ENCODE measurements at regions not wholly inside any gene's neighbourhood (a gene's known extent, or its start where the extent isn't known, plus 50 kb on each side); places are given as distances from the start of the nearest gene placed in this dataset.

DNA sequence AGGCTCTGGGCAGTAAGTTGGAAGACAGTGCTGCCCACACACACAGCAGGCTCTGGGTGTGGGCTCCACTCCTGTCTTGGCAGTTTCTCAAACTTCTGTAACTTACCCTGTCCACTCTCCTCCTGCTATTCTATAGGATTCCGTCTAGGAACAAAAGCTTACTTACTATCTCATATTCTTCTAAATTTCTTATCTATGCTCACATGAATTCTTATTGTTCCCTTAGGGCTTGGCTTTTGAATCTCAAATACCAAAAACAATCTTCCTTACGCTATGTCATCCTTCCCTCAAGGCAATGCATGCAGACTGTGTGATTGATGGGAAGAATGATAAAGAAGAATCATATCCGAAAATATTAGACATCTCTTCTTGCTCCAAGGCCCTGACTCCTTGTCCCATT, 425.9 kb upstream of the ONECUT1 start:
- Histone ChIP-seq H3K79me1 (ENCODE audit: insufficient read depth, low read depth, low read length, poor library complexity, severe bottlenecking) (no peaks in the 10 kb centered on the region), H3K4ac (ENCODE audit: low read depth, low read length) (no peak overlapping the region), H3K9ac (ENCODE audit: extremely low read depth, insufficient read length, low read length) (no peak overlapping the region), H3K4me2 (ENCODE audit: insufficient read depth, insufficient read length, low read length) (no peak overlapping the region), H3K23me2 (ENCODE audit: insufficient read length, low read depth, low read length, poor library complexity, severe bottlenecking) (no peaks in the 10 kb centered on the region), H2BK120ac (ENCODE audit: low read depth, low read length, poor library complexity, severe bottlenecking) (no peak overlapping the region), H3T11ph (ENCODE audit: low read length) (no peak overlapping the region), H3K18ac (ENCODE audit: insufficient read length, low read depth, low read length) (no peak overlapping the region), H3K27ac (ENCODE audit: insufficient read length, low read depth, low read length) (no peak overlapping the region), H4K5ac (ENCODE audit: insufficient read length, low read depth, low read length) (no peak overlapping the region), H2BK5ac (ENCODE audit: insufficient read length, low read length) (no peak overlapping the region), H2AFZ (ENCODE audit: low read length) (no peak overlapping the region), H2BK20ac (ENCODE audit: low read depth, low read length, poor library complexity, severe bottlenecking) (no peak overlapping the region), H4K91ac (ENCODE audit: insufficient read length, low read depth, low read length) (no peak overlapping the region), H3K4me1 (ENCODE audit: insufficient read depth, low read length) (no peaks in the 10 kb centered on the region), H3K14ac (ENCODE audit: insufficient read depth, low read length) (no peak overlapping the region), H4K8ac (replicated peaks; ENCODE audit: insufficient read length, low read depth, low read length) (no peak overlapping the region), H3K27me3 (ENCODE audit: insufficient read depth, low read length) (no peaks in the 10 kb centered on the region), H3K79me2 (ENCODE audit: insufficient read depth, low read length) (no peaks in the 10 kb centered on the region), H3K9me3 (ENCODE audit: control insufficient read depth, low read depth, low read length) (no peaks in the 10 kb centered on the region), H3K56ac (ENCODE audit: insufficient read length, low read depth, low read length) (no peak overlapping the region), H3K23ac (ENCODE audit: insufficient read length, low read depth, low read length) (no peak overlapping the region), H2AK5ac (ENCODE audit: insufficient read length, low read length) (no peak overlapping the region), H4K20me1 (ENCODE audit: control insufficient read depth, insufficient read depth, insufficient read length) (no peaks in the 10 kb centered on the region), H2BK15ac (ENCODE audit: low read depth, low read length) (no peak overlapping the region), H2BK12ac (ENCODE audit: insufficient read length, low read depth, low read length) (no peak overlapping the region)
- H3K27ac Mint-ChIP-seq = no peak overlapping the region; a peak in 1 of 7 replicates
- peaks cover under 1 to 3% of the 10 kb centered on the region in 2 experiments for H3K4me1 Mint-ChIP-seq
- H3K27me3 Mint-ChIP-seq (ENCODE audit: low read depth) = no peaks in the 10 kb centered on the region; the same call in 1 of the 2 replicates
- H3K36me3 Mint-ChIP-seq (ENCODE audit: insufficient read depth in 1 of 3, low read depth in 3 of 3) = no peaks in the 10 kb centered on the region
- no peaks in the 10 kb centered on the region for H3K9me3 Mint-ChIP-seq
- WGBS (ENCODE audit: extremely low coverage, insufficient read length, low lambda C conversion rate) = no CpG with 5 or more reads among the region's 3 CpGs
- H3K4me3 Mint-ChIP-seq = no peak overlapping the region
- TF ChIP-seq, protein P1, sequence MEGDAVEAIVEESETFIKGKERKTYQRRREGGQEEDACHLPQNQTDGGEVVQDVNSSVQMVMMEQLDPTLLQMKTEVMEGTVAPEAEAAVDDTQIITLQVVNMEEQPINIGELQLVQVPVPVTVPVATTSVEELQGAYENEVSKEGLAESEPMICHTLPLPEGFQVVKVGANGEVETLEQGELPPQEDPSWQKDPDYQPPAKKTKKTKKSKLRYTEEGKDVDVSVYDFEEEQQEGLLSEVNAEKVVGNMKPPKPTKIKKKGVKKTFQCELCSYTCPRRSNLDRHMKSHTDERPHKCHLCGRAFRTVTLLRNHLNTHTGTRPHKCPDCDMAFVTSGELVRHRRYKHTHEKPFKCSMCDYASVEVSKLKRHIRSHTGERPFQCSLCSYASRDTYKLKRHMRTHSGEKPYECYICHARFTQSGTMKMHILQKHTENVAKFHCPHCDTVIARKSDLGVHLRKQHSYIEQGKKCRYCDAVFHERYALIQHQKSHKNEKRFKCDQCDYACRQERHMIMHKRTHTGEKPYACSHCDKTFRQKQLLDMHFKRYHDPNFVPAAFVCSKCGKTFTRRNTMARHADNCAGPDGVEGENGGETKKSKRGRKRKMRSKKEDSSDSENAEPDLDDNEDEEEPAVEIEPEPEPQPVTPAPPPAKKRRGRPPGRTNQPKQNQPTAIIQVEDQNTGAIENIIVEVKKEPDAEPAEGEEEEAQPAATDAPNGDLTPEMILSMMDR (conservative IDR thresholded peaks at IDR 0.05) = no peak
- no peak for DNase-seq
